ENCODE measurements at regions not wholly inside any gene's neighbourhood (a gene's known extent, or its start where the extent isn't known, plus 50 kb on each side); places are given as distances from the start of the nearest gene placed in this dataset.

DNA sequence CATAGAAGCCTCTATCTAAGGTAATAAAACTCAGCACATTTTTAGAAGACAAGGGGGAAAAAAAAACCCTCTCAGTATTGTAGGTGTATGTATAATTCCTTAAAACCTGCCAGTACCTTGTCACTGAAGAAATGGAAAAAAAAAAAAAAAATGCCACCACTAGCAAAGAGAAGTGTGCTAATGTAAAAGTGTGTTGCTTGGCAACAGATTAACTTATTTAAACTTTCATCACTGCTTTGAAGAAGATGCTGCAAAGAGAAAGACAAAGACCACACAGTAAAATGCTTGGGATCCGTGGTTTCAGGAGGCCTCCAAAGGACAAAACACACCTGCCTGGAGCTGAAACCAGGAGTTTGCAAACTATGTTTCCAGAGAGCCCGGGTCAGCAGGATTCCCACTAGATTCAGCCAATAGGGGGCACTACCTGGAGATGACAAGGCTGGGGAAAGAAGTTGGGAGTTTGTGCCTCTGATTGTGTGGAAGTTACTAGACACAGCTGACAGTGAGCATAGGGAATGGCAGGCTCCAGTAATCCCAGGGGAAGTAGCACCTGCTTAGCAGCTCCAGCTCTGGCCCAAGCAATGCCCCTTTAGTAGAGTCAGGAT lies 169.1 kb upstream of the TRIB2 start:
- Histone ChIP-seq H3K36me3 (ENCODE audit: control insufficient read depth in 1 of 2, insufficient read depth in 2 of 2, low read length in 2 of 2) (no peaks in the 10 kb centered on the region), H3K9ac (ENCODE audit: low read length) (no peak overlapping the region), H4K20me1 (ENCODE audit: insufficient read depth) (no peaks in the 10 kb centered on the region), H3K27ac (ENCODE audit: low read depth, low read length) (no peak overlapping the region), H3K4me3 (replicated peaks in 1 of 2; ENCODE audit: low read depth in 1 of 2, low read length in 2 of 2) (no peak overlapping the region), H3K9me2 (ENCODE audit: insufficient read depth) (no peaks in the 10 kb centered on the region), H2AFZ (ENCODE audit: low read depth, low read length, poor library complexity, severe bottlenecking) (no peak overlapping the region), H3K4me1 (ENCODE audit: control insufficient read depth in 1 of 2, insufficient read depth in 2 of 2, low read length in 2 of 2) (peaks cover 0 to 3% of the 10 kb centered on the region in 2 experiments; a peak in 1 of 4 replicates), H3K79me2 (ENCODE audit: insufficient read depth, low read length) (no peaks in the 10 kb centered on the region), H3K27me3 (ENCODE audit: insufficient read depth, low read length) (no peaks in the 10 kb centered on the region), H3K9me3 (ENCODE audit: control insufficient read depth in 1 of 2, insufficient read depth in 1 of 2, low read depth in 1 of 2, low read length in 2 of 2) (no peaks in the 10 kb centered on the region), H3K4me2 (ENCODE audit: low read length) (no peak overlapping the region)
- ATAC-seq (0 out of 2 replicates have a peak, but pooled peaks have one; percentile 47), DNase-seq (ENCODE audit: low read depth, low spot score) (no peak)
- TF ChIP-seq, protein P1, sequence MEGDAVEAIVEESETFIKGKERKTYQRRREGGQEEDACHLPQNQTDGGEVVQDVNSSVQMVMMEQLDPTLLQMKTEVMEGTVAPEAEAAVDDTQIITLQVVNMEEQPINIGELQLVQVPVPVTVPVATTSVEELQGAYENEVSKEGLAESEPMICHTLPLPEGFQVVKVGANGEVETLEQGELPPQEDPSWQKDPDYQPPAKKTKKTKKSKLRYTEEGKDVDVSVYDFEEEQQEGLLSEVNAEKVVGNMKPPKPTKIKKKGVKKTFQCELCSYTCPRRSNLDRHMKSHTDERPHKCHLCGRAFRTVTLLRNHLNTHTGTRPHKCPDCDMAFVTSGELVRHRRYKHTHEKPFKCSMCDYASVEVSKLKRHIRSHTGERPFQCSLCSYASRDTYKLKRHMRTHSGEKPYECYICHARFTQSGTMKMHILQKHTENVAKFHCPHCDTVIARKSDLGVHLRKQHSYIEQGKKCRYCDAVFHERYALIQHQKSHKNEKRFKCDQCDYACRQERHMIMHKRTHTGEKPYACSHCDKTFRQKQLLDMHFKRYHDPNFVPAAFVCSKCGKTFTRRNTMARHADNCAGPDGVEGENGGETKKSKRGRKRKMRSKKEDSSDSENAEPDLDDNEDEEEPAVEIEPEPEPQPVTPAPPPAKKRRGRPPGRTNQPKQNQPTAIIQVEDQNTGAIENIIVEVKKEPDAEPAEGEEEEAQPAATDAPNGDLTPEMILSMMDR (IDR thresholded peaks at IDR 0.05 in 2 of 3, conservative IDR thresholded peaks at IDR 0.05 in 1 of 3; ENCODE audit: borderline replicate concordance in 1 of 3, insufficient read depth in 1 of 3, low read depth in 2 of 3, low read length in 2 of 3): peak in 2 of 3 experiments; percentile 35 to 39; a peak in 4 of 6 replicates
- TF ChIP-seq RAD21 (IDR thresholded peaks at IDR 0.05; ENCODE audit: low read depth): peak; percentile 14; the same call in 1 of the 2 replicates
- TF ChIP-seq, protein P2, sequence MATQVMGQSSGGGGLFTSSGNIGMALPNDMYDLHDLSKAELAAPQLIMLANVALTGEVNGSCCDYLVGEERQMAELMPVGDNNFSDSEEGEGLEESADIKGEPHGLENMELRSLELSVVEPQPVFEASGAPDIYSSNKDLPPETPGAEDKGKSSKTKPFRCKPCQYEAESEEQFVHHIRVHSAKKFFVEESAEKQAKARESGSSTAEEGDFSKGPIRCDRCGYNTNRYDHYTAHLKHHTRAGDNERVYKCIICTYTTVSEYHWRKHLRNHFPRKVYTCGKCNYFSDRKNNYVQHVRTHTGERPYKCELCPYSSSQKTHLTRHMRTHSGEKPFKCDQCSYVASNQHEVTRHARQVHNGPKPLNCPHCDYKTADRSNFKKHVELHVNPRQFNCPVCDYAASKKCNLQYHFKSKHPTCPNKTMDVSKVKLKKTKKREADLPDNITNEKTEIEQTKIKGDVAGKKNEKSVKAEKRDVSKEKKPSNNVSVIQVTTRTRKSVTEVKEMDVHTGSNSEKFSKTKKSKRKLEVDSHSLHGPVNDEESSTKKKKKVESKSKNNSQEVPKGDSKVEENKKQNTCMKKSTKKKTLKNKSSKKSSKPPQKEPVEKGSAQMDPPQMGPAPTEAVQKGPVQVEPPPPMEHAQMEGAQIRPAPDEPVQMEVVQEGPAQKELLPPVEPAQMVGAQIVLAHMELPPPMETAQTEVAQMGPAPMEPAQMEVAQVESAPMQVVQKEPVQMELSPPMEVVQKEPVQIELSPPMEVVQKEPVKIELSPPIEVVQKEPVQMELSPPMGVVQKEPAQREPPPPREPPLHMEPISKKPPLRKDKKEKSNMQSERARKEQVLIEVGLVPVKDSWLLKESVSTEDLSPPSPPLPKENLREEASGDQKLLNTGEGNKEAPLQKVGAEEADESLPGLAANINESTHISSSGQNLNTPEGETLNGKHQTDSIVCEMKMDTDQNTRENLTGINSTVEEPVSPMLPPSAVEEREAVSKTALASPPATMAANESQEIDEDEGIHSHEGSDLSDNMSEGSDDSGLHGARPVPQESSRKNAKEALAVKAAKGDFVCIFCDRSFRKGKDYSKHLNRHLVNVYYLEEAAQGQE (IDR thresholded peaks at IDR 0.05; ENCODE audit: low read depth): no peak
- intact Hi-C loops (cut with micrococcal nuclease): no loop called here
- CTCF ChIA-PET: interaction anchor here (1.0 to 1.3 kb wide), 3 partner anchors 9 to 459 kb away, joined by 3 read pairs; no protein-coding TSS in a partner anchor
- POLR2A ChIA-PET: no interaction called here
- RAD21 ChIA-PET (ENCODE audit: low non-redundant PET in 1 of 2, low total read pairs in 2 of 2, uncharacterized antibody in 2 of 2, unreplicated experiment in 2 of 2): no interaction called here
- no TSS peak for BruUV-seq (replicated peaks)
